BJ (cell line): ENCODE measurements at regions not wholly inside any gene's neighbourhood (a gene's known extent, or its start where the extent isn't known, plus 50 kb on each side); places are given as distances from the start of the nearest gene placed in this dataset.

Experiments
- CTCF ChIA-PET: fragments of 350-600 bp; formaldehyde crosslinking; extraction: SDS; loops from one replicate; lab custom pipeline; 2021; ENCODE audit warnings: antibody characterized with exemption, inconsistent platforms; lab: Yijun Ruan, JAX
- POLR2A ChIA-PET: fragments of 300-600 bp; sonication (Branson Sonifier 250); formaldehyde crosslinking; extraction: SDS; loops from one replicate; lab custom pipeline; 2021; ENCODE audit warnings: antibody characterized with exemption; lab: Charles Lee
- DNase-seq: peaks from one replicate; pipeline ENCODE4 v3.0.0-alpha.2; 2011; ENCODE audit warnings: low read depth
- H3K27me3 ChIP-seq: 2 replicates; pipeline ENCODE4 v1.6.0; 2011; ENCODE audit warnings: low read length; ENCODE audit not compliant: control insufficient read depth, insufficient read depth
- H3K36me3 ChIP-seq: 2 replicates; pipeline ENCODE4 v1.5.1; 2011; ENCODE audit warnings: low read length; ENCODE audit not compliant: control insufficient read depth, insufficient read depth
- H3K4me3 ChIP-seq: 2 replicates; pipeline ENCODE4 v1.5.1; 2011; ENCODE audit warnings: low read depth, mild to moderate bottlenecking, control low read depth, low read length
- CTCF ChIP-seq: IDR thresholded peaks from 2 replicates; pipeline ENCODE4 v1.5.1; 2011; ENCODE audit warnings: low read depth, mild to moderate bottlenecking, control low read depth, inconsistent platforms, low read length, moderate library complexity; ENCODE audit not compliant: insufficient read depth

- no peak for TF ChIP-seq CTCF
- no peaks in the 10 kb centered on the region for H3K27me3 ChIP-seq
- H3K4me3 ChIP-seq = no peak overlapping the region
- ChIA-PET POLR2A (no interaction called here), CTCF (no interaction called here)
- no peak for DNase-seq
- no peaks in the 10 kb centered on the region for H3K36me3 ChIP-seq
These were observed 187.7 kb upstream of the VSTM2A start for GRCh38 chr7:54354436-54354835.

GRCh38 chr7:54355842-54356241 lies 186.3 kb upstream of the VSTM2A start:
- H3K4me3 ChIP-seq = no peak overlapping the region
- DNase-seq = no peak
- POLR2A ChIA-PET = no interaction called here
- H3K27me3 ChIP-seq = no peaks in the 10 kb centered on the region
- TF ChIP-seq CTCF = no peak
- CTCF ChIA-PET = no interaction called here
- no peaks in the 10 kb centered on the region for H3K36me3 ChIP-seq

- TF ChIP-seq CTCF = no peak
- ChIA-PET CTCF (no interaction called here), POLR2A (no interaction called here)
- no peak for DNase-seq
- Histone ChIP-seq H3K27me3 (no peaks in the 10 kb centered on the region), H3K4me3 (no peak overlapping the region), H3K36me3 (no peaks in the 10 kb centered on the region)
These were observed 181.9 kb upstream of the VSTM2A start for GRCh38 chr7:54360075-54360840.

- Histone ChIP-seq H3K36me3 (no peaks in the 10 kb centered on the region), H3K4me3 (no peak overlapping the region), H3K27me3 (no peaks in the 10 kb centered on the region)
- ChIA-PET POLR2A (no interaction called here), CTCF (no interaction called here)
- no peak for DNase-seq
- TF ChIP-seq CTCF = no peak
These were observed 151.6 kb upstream of the VSTM2A start for GRCh38 chr7:54390565-54390964.

GRCh38 chr7:54392935-54393334 lies 149.2 kb upstream of the VSTM2A start:
- TF ChIP-seq CTCF = no peak
- CTCF ChIA-PET = no interaction called here
- no peak for DNase-seq
- H3K36me3 ChIP-seq = no peaks in the 10 kb centered on the region
- no peaks in the 10 kb centered on the region for H3K27me3 ChIP-seq
- POLR2A ChIA-PET = no interaction called here
- no peak overlapping the region for H3K4me3 ChIP-seq
